Islet precursor cell (in vitro differentiated cells): ENCODE measurements at regions not wholly inside any gene's neighbourhood (a gene's known extent, or its start where the extent isn't known, plus 50 kb on each side); places are given as distances from the start of the nearest gene placed in this dataset.
A peak's percentile ranks its signal among the peaks of the same experiment; 100 is the strongest.
"Not testable (repeated sequence)": the region's sequence is repeated elsewhere in the genome, so short reads cannot be mapped to it uniquely, and the experiment has no call there.

ENCODE experiments used
- DNase-seq: peaks from one replicate; pipeline ENCODE4 v3.0.0-alpha.2; 2018

GRCh38 chr9:82457298-82457697, 468.7 kb downstream of the SPATA31D1 start:
- DNase-seq = no peak

GRCh38 chr9:82457891-82458290, 469.3 kb downstream of the SPATA31D1 start:
- DNase-seq = no peak

- DNase-seq = no peak
These were observed 469.7 kb downstream of the SPATA31D1 start for GRCh38 chr9:82458296-82458695.

GRCh38 chr9:82466616-82467260, 478.2 kb downstream of the SPATA31D1 start:
- peak; percentile 78 for DNase-seq

GRCh38 chr9:82467436-82467835, 478.9 kb downstream of the SPATA31D1 start:
- DNase-seq = no peak

- DNase-seq = no peak
These were observed 485.7 kb downstream of the SPATA31D1 start for GRCh38 chr9:82474235-82474634.

- DNase-seq = no peak
These were observed 487.2 kb downstream of the SPATA31D1 start for GRCh38 chr9:82475584-82476301.

- no peak for DNase-seq
These were observed 492.3 kb downstream of the SPATA31D1 start for GRCh38 chr9:82480921-82481320.

GRCh38 chr9:82487935-82488312, 499.4 kb downstream of the SPATA31D1 start:
- no peak for DNase-seq

- DNase-seq = no peak
These were observed 500.0 kb downstream of the SPATA31D1 start for GRCh38 chr9:82488313-82489200.

- no peak for DNase-seq
These were observed 500.7 kb downstream of the SPATA31D1 start for GRCh38 chr9:82489201-82489821.

- peak; percentile 71 for DNase-seq
These were observed 501.5 kb downstream of the SPATA31D1 start for GRCh38 chr9:82490019-82490499.

GRCh38 chr9:82490821-82491220, 502.2 kb downstream of the SPATA31D1 start:
- not testable (repeated sequence) for DNase-seq

GRCh38 chr9:82491604-82492003, 503.0 kb downstream of the SPATA31D1 start:
- DNase-seq = no peak

GRCh38 chr9:82492274-82492673, 503.7 kb downstream of the SPATA31D1 start:
- DNase-seq = no peak

- DNase-seq = no peak
These were observed 507.6 kb downstream of the SPATA31D1 start for GRCh38 chr9:82495884-82496777.

GRCh38 chr9:82498541-82499317, 510.2 kb downstream of the SPATA31D1 start:
- no peak for DNase-seq

GRCh38 chr9:82499337-82499736, 510.8 kb downstream of the SPATA31D1 start:
- no peak for DNase-seq

- no peak for DNase-seq
These were observed 516.0 kb downstream of the SPATA31D1 start for GRCh38 chr9:82504620-82505019.

- DNase-seq = no peak
These were observed 523.1 kb downstream of the SPATA31D1 start for GRCh38 chr9:82511626-82512025.

GRCh38 chr9:82512728-82513127, 524.2 kb downstream of the SPATA31D1 start:
- DNase-seq = no peak
